OCI-LY1 (cell line): ENCODE measurements at regions not wholly inside any gene's neighbourhood (a gene's known extent, or its start where the extent isn't known, plus 50 kb on each side); places are given as distances from the start of the nearest gene placed in this dataset.

Experiments used
- H2AFZ ChIP-seq: fragments of 200-600 bp; sonication (generic), shearing (Covaris generic); 2 replicates; pipeline ENCODE4 v1.6.0; 2014; ENCODE audit warnings: antibody characterized with exemption, mild to moderate bottlenecking, low read length
- H3F3A ChIP-seq: fragments of 200-600 bp; sonication (generic), shearing (Covaris generic); 2 replicates; pipeline ENCODE4 v1.6.0; 2014; ENCODE audit warnings: mild to moderate bottlenecking, antibody characterized with exemption, low read length, moderate library complexity; ENCODE audit not compliant: insufficient read depth
- H3K27ac ChIP-seq: fragments of 200-600 bp; sonication (generic); 2 replicates; pipeline ENCODE4 v1.5.1; 2014; ENCODE audit warnings: low read length, mixed run types, mild to moderate bottlenecking, low read depth; ENCODE audit not compliant: poor library complexity, severe bottlenecking
- H3K27me3 ChIP-seq: fragments of 200-600 bp; sonication (generic); 2 replicates; pipeline ENCODE4 v1.6.0; 2014; ENCODE audit warnings: antibody characterized with exemption, mild to moderate bottlenecking, low read length, moderate library complexity; ENCODE audit not compliant: insufficient read depth
- H3K36me3 ChIP-seq: fragments of 200-600 bp; sonication (generic); 2 replicates; pipeline ENCODE4 v1.6.1; 2014; ENCODE audit warnings: mild to moderate bottlenecking, antibody characterized with exemption, low read length, moderate library complexity, mixed read lengths; ENCODE audit not compliant: insufficient read depth
- H3K4me1 ChIP-seq: fragments of 200-600 bp; sonication (generic); 2 replicates; pipeline ENCODE4 v1.5.1; 2014; ENCODE audit warnings: mild to moderate bottlenecking, low read length, moderate library complexity; ENCODE audit not compliant: insufficient read depth, severe bottlenecking
- H3K4me2 ChIP-seq: fragments of 200-600 bp; sonication (generic), shearing (Covaris generic); 2 replicates; pipeline ENCODE4 v1.6.1; 2014; ENCODE audit warnings: low read length
- H3K4me3 ChIP-seq: fragments of 200-600 bp; sonication (generic); 2 replicates; pipeline ENCODE4 v1.5.1; 2014; ENCODE audit warnings: low read length, low read depth, mild to moderate bottlenecking, mixed read lengths; ENCODE audit not compliant: poor library complexity, severe bottlenecking
- H3K79me2 ChIP-seq: fragments of 200-600 bp; shearing (Covaris generic); 2 replicates; pipeline ENCODE4 v1.6.1; 2016; ENCODE audit warnings: mixed run types, low read length, mixed read lengths; ENCODE audit not compliant: insufficient read depth
- H3K9ac ChIP-seq: fragments of 200-600 bp; sonication (generic), shearing (Covaris generic); 2 replicates; pipeline ENCODE4 v1.6.1; 2014; ENCODE audit warnings: mild to moderate bottlenecking, low read length, mixed read lengths
- H3K9me2 ChIP-seq: fragments of 200-600 bp; sonication (generic), shearing (Covaris generic); 2 replicates; pipeline ENCODE4 v1.6.1; 2014; ENCODE audit warnings: low read depth, mild to moderate bottlenecking, low read length, mixed read lengths
- H3K9me3 ChIP-seq: fragments of 200-600 bp; shearing (Covaris generic); 2 replicates; pipeline ENCODE4 v1.6.1; 2014; ENCODE audit warnings: low read length, mixed read lengths
- H4K20me1 ChIP-seq: fragments of 200-600 bp; sonication (generic), shearing (Covaris generic); 2 replicates; pipeline ENCODE4 v1.6.0; 2016; ENCODE audit warnings: mild to moderate bottlenecking, low read length; ENCODE audit not compliant: insufficient read depth
- EZH2 ChIP-seq: fragments of 200-600 bp; sonication (generic), shearing (Covaris generic); IDR thresholded peaks from 2 replicates; pipeline ENCODE4 v1.8.0; 2017; ENCODE audit warnings: borderline replicate concordance, mixed run types, mild to moderate bottlenecking, antibody characterized with exemption, low read length, moderate library complexity, mixed read lengths
- TF ChIP-seq, protein P1 (sequence below): fragments of 200-600 bp; sonication (generic), shearing (Covaris generic); IDR thresholded peaks from 2 replicates; pipeline ENCODE4 v1.5.1; 2017; ENCODE audit warnings: mild to moderate bottlenecking, antibody characterized with exemption, low read length, moderate library complexity, mixed read lengths

DNA sequence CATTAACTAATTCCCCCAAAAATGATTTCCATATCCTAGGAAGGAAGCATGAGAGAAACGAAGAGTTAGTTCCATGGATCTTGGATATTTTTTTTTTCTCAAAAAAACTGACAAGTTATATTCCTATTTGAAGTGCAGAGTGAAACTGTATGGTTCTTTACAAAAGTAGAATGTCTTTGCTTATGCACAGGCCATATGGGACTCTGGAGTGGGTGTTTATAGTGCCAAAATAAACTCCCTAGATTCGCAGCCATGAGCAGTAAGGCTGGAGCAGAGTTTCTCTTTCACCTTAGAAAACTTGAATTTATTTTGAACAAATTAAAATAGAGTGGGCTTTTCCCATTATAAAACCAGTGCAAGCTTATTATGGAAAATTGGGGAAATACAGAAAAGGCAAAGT is 239.7 kb downstream of the PDCD6IP start:
- no peak overlapping the region for H3K4me2 ChIP-seq
- no peaks in the 10 kb centered on the region for H3K79me2 ChIP-seq
- no peaks in the 10 kb centered on the region for H3K9me2 ChIP-seq
- no peak overlapping the region for H3K27ac ChIP-seq
- H3K4me1 ChIP-seq: no peaks in the 10 kb centered on the region
- no peaks in the 10 kb centered on the region for H3F3A ChIP-seq
- H4K20me1 ChIP-seq: no peaks in the 10 kb centered on the region
- H3K27me3 ChIP-seq: no peaks in the 10 kb centered on the region
- H3K36me3 ChIP-seq: no peaks in the 10 kb centered on the region
- TF ChIP-seq, protein P1, sequence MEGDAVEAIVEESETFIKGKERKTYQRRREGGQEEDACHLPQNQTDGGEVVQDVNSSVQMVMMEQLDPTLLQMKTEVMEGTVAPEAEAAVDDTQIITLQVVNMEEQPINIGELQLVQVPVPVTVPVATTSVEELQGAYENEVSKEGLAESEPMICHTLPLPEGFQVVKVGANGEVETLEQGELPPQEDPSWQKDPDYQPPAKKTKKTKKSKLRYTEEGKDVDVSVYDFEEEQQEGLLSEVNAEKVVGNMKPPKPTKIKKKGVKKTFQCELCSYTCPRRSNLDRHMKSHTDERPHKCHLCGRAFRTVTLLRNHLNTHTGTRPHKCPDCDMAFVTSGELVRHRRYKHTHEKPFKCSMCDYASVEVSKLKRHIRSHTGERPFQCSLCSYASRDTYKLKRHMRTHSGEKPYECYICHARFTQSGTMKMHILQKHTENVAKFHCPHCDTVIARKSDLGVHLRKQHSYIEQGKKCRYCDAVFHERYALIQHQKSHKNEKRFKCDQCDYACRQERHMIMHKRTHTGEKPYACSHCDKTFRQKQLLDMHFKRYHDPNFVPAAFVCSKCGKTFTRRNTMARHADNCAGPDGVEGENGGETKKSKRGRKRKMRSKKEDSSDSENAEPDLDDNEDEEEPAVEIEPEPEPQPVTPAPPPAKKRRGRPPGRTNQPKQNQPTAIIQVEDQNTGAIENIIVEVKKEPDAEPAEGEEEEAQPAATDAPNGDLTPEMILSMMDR: no peak
- no peak for TF ChIP-seq EZH2
- H2AFZ ChIP-seq: no peak overlapping the region
- no peak overlapping the region for H3K4me3 ChIP-seq
- H3K9me3 ChIP-seq: no peaks in the 10 kb centered on the region
- no peak overlapping the region for H3K9ac ChIP-seq

DNA sequence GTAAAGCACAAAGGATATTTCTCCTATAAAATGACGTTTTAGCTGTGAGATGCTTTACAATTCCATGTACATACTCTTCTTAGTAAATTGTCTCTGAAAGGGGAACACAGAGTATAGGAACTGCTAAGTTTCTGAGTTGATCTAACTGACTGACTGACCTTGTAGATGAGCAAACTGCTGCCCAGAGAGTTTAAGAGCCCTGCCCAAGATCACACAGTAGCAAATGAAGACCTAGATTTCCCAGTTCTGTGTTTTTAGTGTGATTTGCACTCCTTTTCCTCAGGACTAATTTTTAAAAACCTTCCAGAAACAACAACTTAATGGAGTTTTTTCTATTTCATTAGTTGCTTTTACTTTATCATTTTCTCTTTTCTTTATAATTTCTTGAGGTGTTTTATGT is 247.7 kb downstream of the PDCD6IP start:
- no peak overlapping the region for H3K27ac ChIP-seq
- H3K9me2 ChIP-seq: no peaks in the 10 kb centered on the region
- no peaks in the 10 kb centered on the region for H3K4me1 ChIP-seq
- no peaks in the 10 kb centered on the region for H3K27me3 ChIP-seq
- no peaks in the 10 kb centered on the region for H3K79me2 ChIP-seq
- no peak overlapping the region for H3K4me3 ChIP-seq
- no peaks in the 10 kb centered on the region for H4K20me1 ChIP-seq
- no peak overlapping the region for H3K4me2 ChIP-seq
- H3F3A ChIP-seq: no peaks in the 10 kb centered on the region
- H3K36me3 ChIP-seq: no peaks in the 10 kb centered on the region
- no peaks in the 10 kb centered on the region for H3K9me3 ChIP-seq
- TF ChIP-seq, protein P1: no peak
- TF ChIP-seq EZH2: no peak
- H2AFZ ChIP-seq: no peak overlapping the region
- H3K9ac ChIP-seq: no peak overlapping the region

DNA sequence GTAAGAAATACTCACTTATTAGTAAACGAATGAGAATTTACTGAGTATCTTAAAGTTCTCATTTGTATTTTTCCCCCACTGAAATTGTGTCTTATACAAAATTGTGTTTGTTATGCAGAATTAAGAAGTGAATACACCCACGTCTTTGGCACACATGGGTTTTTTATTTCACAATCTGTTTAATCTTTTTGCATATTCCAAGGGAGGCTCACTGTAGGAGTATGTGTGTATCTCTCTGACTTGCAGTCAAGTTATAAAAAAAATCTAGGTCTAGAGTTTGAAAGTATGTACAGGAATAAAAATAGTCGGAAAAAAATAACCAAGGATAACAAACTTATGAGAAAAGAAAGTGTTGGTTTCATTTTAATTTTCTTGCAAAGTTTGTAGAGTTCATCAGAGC is 255.2 kb downstream of the PDCD6IP start:
- no peaks in the 10 kb centered on the region for H3K36me3 ChIP-seq
- H3K9me2 ChIP-seq: 0 out of 2 replicates have a peak, but pooled peaks cover 2% of the 10 kb centered on the region
- no peak overlapping the region for H3K4me3 ChIP-seq
- no peak overlapping the region for H3K9ac ChIP-seq
- H3K9me3 ChIP-seq: no peaks in the 10 kb centered on the region
- no peak overlapping the region for H2AFZ ChIP-seq
- no peaks in the 10 kb centered on the region for H3F3A ChIP-seq
- H3K4me1 ChIP-seq: no peaks in the 10 kb centered on the region
- no peaks in the 10 kb centered on the region for H3K79me2 ChIP-seq
- H3K4me2 ChIP-seq: no peak overlapping the region
- H3K27ac ChIP-seq: no peak overlapping the region
- TF ChIP-seq, protein P1: no peak
- TF ChIP-seq EZH2: no peak
- no peaks in the 10 kb centered on the region for H3K27me3 ChIP-seq
- no peaks in the 10 kb centered on the region for H4K20me1 ChIP-seq
